ENCODE measurements at regions not wholly inside any gene's neighbourhood (a gene's known extent, or its start where the extent isn't known, plus 50 kb on each side); places are given as distances from the start of the nearest gene placed in this dataset.
"Not testable (repeated sequence)": the region's sequence is repeated elsewhere in the genome, so short reads cannot be mapped to it uniquely, and the experiment has no call there.

DNA sequence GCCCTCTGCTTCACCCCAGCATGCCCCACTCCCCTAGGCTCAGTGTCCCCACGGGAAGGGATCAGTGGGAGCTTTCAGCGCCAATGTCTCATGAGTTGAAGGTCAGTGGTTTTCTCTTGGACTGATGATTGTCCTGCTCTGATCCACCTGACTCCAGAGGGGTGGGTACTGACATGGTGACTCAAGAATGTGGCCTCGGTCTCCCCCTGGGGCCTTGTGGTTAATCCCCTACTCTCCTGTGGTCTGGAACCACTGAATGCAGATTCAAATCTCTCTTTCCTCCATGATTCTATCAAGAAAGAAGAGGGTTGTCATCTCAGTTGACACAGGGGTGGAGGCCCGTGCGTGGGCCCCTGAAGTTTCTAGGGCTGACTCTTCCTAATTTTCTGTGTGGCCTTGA, 176.9 kb downstream of the RPS24 start:
- DNase-seq (ENCODE audit: low read depth, low spot score), result no peak

DNA sequence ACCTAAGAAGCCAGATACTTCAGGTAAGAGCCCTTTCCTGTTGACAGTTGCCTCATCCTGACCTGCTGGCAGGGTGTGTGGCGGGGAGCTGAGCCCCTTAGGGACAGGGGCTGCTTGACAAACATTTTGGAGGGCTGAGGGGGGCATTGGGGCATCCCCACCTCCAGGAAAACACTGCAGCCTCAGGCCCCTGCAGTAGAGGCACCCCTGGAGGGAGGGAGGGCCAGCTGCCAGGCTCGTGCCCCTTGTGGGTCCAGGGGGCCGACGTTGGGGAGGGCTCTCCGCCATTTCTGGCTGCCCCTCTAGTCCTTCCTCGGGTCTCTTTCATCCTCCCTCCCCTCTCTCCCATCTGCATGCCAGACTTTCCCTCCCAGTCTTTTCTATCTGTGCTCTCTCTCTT, 177.3 kb downstream of the RPS24 start:
- DNase-seq (ENCODE audit: low read depth, low spot score), result no peak

DNA sequence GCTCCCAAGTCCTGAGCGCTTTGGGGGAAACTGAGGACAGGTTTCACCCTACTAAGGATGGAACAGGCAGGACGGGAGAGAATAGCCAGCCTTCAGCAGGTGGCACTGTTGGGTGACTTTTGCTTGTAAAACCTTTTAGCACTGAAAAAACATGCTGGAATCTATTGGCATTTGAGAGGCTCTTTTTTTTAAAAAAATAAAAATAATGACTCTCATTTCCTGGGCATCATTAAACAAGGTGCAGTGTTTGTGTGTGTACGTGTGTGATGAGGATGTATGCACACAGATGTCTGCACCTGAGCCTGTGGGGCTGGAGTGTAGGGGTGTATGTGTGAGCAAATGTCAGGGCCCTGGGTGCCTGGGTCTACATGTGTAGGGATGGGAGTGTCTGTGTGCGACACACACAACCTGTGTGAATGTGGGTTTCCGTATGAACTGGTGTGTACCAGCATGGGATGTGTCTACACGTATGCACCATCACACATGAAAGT, 177.9 kb downstream of the RPS24 start:
- DNase-seq (ENCODE audit: low read depth, low spot score), result no peak

DNA sequence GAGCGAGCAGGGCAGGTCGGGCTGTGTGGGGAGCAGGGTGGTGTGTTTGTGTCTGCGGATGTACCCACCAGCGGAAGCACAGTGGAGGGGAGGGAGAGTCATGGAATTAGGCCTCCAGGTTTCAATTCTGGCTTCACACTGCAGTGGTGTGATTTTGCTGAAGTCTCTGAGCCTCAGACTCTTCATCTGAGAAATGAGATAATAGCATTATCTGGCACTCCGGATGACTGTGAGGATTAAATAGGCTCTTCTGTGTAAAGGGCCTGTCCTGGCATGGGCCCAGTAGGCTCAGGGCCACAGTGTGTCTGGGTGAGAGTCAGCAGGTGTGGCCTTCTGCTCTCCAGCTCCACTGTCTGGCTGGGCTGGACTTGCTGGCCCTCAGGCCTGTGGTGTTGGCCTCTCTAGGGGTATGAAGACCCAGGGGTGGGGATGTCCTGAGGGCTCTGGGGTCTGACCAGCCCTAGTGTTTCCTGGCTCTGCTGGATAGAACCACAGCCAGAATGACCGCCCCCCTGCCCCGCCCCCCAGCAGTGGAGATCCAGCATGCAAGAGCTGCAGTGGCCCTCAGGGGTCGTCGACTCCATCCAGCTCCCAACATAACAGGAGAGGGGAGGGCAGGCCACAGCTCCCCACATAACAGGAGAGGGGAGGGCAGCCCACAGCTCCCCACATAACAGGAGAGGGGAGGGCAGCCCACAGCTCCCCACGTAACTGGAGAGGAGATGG, 178.6 kb downstream of the RPS24 start:
- DNase-seq (ENCODE audit: low read depth, low spot score), result no peak

DNA sequence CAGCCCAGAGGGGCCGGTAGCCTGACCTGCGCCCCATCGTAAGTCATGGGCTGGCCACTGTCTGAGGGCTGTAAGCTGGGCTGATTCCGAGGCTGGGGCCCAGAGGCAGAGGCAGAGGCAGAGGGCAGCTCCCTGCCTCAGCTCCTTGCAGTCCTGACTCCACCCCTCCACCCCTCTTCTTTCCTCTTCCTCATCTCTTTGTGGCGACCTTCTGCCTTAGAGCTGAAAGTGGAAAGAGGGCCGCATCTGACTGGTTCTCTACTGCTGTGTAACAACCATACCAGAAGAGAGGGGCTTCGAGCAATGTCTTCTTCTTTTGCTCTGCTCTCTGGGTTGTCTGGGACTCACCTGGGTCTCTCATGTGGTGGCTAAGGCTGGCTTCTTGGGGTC, 179.1 kb downstream of the RPS24 start:
- no peak for DNase-seq (ENCODE audit: low read depth, low spot score)

DNA sequence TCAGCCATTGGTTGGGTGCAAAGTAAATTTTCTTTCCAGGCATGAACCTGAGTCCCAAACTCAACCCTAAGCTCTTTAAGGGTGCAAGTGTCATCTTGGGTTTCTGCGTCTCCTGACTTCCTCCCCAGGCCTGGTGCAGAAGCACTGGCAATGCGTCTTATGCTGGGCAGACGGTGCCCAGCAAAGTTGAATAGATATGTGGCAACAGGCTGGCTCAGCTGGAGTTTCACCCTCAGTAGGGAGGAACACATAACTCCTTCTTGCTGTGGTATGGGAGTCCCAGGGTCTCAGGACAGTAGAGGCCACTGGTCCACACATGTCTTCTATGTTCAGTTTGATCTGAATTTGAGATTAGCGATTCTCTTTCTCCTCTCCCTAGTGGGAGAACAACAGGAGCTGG, 181.3 kb downstream of the RPS24 start:
- no peak for DNase-seq (ENCODE audit: low read depth, low spot score)

DNA sequence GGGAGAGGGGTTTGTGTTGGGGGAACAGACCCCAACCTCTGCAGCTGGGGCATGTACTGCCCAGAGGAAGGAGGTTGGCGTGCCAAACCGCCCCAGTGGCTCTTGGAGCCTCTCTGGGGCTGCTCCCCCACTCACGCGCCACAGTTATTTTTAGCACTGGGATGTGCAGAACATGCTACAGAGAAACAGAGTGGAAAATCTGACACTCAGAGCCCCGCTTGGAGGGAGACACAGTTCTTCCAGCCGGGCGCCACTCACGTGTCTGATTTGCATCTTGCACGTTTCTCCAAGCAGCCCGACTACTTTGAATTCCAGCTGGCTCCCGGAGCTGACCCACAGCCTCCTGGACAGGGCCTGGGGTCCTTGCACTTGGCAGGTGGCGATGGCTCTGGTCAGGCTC, 182.0 kb downstream of the RPS24 start:
- no peak for DNase-seq (ENCODE audit: low read depth, low spot score)

DNA sequence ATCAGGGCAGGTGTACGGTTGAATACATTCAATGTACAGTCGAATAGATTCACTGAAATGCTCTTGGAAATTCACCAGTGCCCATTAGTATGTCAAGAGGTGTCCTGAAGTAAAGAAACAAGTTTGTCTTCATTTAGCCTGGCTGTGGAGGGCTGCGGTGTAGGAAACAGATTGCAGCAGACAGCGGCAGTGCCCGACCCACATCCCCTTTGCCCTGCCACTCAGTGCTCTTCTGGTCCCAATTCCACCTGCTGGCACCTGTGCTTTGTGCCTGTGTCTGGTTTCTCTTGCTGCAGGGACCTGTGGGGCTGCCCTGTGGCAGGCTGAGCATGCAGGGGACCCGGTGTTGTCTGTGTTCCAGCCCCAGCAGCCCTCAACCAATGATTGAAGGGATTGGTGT, 183.7 kb downstream of the RPS24 start:
- no peak for DNase-seq (ENCODE audit: low read depth, low spot score)

DNA sequence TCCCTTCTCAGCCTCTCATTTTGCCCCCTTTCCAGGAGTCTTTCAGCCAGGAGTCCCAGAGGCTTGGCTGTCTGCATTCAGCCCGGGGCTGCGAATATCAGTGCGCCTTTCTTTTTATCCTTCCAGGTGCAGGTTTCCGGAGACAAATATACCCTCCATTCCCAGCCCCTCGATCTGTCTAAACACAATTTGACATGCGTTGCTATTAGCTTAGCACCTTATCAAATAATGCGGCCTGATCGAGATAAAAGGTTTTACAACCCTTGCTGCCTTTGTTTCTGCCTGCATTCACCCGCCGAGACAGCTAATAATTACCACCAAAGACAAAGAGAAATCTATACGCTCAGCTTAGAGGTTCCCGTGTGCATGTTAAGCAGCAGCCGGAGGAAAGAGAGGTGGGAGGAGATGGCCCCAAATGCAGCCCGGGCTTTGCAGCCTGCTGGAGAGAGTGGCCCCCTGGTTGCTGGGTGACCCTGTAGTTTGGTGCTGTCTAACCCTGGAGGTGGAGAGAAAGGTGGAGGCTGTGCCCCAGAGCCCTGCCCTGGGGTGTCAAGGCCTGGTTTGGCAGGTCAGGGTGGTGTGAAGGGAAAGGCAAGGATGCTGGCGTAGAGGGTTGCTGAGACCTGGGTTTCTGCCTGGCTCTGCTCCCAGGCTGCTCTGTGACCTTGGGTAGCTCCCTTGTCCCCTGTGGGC, 185.3 kb downstream of the RPS24 start:
- DNase-seq (ENCODE audit: low read depth, low spot score), result no peak

DNA sequence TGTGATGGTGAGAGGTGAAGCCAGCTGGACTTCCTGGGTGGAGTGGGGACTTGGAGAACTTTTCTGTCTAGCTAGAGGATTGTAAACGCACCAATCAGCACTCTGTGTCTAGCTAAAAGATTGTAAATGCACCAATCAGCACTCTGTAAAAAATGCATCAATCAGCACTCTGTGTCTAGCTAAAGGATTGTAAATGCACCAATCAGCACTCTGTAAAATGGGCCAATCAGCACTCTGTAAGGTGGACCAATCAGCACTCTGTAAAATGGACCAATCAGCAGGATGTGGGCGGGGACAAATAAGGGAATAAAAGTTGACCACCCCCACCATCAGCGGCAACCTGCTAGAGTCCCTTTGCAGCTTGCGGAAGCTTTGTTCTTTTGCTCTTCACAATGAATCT, 185.9 kb downstream of the RPS24 start:
- not testable (repeated sequence) for DNase-seq (ENCODE audit: low read depth, low spot score)

DNA sequence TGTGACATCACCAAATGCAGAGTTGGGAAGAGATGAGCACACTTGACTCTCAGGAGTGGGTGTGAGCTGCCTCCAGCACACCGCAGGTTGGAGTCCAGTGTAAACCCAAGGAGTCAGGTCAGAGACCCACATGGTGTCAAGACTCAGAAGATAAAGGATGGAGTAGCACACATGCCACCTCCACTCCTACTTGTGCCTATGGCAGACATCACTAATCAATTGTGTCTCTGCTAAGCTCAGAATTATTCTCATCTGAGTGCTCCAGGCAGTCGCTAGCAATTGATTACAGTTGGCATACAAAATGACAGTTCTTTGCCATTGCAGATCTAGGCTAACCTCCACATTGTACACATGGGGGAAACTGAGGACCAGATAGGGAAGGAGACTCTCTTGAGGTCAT, 187.1 kb downstream of the RPS24 start:
- no peak for DNase-seq (ENCODE audit: low read depth, low spot score)

DNA sequence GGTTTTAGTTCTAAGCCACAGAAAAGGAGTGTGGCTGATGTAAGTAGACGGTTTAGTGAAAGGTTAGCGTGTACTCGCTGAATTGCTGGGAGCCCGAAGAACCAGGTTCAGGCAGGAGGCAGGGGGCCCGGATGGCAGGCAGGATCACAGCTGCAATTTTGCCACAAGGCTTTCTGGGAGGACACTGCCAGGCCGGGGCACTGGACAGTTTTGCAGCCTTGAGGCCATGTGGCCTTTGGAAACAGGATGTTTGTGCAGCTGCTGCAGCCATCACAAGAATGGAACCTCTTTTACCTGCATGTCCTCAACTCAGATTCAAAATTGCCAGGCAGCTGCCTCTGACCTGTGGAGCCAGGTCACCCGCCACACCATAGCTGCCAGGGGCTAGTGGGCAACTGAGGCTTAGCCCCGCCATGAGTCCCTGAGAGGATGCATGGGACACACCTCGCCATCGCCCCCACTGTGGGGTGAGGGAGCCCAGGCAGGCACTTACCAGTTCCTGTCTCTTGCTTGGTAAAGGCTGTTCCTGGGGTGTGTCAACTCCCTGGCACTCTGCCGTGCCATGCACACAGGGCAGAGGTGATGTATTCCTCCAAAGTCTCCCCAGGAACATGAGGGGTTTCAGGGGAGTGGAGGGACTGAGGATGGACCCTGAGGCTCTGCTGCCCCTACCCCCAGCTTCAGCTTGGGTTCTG, 188.6 kb downstream of the RPS24 start:
- no peak for DNase-seq (ENCODE audit: low read depth, low spot score)

DNA sequence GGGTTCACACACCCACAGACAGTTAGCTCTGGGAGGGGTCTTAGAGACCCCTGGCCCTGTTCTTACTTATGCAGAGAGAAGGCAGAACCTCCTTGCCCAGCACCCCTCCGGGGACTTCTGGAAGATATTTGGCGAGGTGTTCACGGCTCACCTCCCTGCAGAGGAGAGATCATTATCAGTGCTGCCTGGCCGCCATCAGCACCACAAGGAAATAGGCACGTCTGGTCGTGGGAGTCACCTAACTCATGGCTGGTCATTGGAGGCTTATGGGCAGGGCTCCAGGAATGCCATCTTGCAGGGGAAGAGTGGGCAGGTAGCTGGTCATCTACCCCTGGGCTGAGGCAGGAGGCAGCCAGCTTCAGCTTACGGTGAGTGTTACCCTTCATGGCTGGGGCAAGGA, 189.4 kb downstream of the RPS24 start:
- no peak for DNase-seq (ENCODE audit: low read depth, low spot score)

DNA sequence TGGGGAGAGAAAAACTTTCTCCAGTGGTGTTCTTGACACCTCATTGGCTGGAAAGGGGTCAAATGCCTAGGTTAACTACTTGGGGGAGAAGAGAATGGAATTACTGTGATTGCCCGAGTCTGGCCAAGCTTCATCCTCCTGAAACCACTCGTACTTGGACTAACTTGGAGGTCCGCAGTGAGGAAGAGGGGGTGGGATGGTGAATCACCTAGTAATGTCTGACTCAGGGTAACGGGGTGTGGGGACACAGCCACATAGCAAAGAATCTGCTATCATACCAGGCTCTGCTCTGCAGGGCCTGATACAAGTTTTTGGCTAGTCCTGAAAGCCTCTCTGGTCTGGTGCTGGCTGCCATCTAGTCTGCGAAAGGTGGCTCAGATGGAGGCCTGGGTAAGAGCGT, 190.9 kb downstream of the RPS24 start:
- DNase-seq (ENCODE audit: low read depth, low spot score), result no peak

DNA sequence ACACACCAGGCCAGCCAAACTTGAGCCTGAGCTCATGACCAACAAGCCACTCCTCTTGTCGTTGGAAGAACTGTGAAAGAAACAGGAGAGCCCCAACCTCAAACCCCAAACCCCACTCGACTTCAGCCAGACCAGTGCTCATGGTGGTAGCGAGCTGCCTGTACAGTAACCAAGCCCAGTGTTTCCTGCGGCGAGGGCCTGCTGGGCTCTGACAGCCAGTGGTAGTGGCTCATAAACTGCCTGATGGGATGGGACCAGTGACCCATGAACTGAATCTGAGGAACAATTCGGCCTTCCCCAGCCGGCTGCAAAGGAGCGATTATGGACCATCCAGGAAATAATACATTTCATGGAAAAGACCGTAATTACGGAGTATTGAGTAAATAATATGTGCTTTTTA, 191.9 kb downstream of the RPS24 start:
- DNase-seq (ENCODE audit: low read depth, low spot score), result no peak

DNA sequence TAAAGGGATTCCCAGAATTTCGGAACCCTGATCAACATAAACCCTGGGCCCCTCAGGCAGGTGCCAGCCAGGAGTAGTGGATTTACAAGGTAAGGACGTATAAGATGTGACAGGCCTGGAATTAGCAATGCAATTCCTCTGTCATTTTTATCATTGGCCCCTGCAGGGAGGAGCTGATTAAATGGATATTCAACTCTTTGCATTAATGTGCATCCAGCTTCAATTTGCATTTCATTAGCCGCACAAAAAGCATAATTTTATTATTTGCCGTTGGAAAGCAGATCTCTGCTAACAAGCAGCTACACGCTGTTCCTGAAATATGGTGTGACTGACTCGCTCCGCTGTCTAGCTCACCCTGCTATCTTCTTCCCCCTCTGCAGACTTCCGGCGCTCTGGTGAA, 195.8 kb downstream of the RPS24 start:
- no peak for DNase-seq (ENCODE audit: low read depth, low spot score)

DNA sequence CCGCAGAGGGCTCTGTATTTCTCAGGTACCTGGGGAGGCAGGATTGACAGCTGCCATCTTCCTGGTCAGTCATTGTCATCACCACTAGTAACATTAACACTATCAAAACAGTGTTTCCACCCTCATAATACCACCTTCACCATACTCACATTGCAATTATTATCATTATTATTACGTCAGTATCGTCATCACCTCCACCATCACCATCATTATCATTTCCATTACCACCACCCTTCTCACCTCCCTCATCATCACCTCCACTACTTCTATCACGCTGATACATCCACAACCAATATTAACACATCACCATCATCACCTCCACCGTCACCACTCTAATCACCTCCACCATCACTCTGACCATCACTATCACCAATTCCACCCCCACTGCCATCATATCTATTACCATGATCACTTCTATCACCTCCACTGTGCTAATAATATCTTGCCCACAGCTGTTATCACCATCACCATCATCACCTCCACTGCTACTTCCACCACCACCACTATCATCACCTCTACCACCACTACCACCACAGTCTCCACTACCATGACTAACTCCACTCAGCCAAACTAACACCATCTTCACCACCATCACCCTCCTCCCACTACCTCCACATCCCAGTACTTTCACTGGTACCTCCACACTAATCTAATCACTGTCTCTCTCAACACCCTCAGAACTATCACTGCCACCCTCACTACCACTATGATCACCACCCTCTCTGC, 196.4 kb downstream of the RPS24 start:
- DNase-seq (ENCODE audit: low read depth, low spot score), result no peak

DNA sequence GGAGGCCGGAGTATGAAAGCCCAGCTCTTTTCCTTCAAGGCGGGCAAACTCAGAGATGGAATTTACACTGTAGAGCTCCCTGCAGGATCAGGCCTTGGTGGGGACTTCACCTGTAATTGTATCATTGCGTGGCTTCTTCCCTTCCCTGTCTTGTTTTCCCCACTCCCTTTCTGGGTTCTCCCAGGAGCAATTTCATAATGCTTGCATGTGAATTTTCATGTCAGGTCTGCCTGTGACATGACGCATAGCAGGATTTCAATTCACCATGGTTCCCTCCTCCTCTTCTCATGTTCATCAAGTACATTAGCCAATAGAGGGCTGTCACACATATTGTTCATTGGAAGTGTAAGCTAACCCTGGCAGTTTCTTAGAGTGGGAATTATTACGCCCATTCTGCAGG, 197.7 kb downstream of the RPS24 start:
- no peak for DNase-seq (ENCODE audit: low read depth, low spot score)

DNA sequence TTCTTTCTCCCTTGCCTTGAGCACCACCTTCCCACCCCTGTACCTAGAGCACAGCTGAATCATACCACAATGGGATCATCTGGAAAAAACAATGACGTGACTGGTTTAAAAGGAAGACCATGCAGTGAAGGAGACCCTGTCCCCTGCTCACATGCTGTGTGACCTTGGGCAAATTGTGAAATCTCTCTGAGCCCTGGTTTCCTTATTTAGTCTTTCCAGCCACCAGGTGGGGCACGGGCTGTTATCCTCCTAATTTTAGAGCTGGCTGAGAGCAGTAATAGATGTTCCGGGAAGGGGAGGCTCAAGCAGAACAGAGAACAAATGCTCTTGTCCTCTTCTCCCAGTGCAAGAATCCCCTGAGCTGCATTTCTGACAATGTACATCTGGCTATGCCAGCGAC, 198.3 kb downstream of the RPS24 start:
- no peak for DNase-seq (ENCODE audit: low read depth, low spot score)

DNA sequence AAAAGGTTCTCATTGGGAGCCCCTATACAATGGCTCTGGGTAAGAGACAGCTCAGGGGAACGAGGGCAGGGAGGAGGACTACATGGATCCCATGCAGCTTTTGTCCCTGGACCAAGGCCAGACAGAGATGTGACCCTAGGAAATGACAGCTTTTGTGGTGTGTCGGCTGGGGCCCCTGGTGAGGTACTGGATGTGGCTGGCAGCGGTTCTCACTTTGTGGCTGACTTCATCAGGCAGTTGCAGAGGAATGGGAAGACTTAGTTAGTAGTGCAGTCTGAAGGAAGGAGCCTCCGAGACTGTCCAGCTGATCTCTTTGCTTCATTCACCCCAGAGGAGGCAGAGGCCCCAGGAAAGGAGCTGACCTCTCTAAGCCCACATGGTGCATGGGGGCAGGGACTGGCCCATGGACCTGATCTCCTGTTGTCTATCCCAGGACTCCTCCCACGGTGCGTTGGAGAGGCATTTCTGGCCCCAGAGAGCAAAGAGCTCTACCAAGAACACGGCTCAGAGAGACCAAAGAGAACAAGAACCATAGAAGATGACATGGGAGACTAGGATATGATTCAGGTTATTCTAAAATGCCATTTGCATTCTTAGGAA, 202.9 kb downstream of the RPS24 start:
- DNase-seq (ENCODE audit: low read depth, low spot score), result no peak

DNA sequence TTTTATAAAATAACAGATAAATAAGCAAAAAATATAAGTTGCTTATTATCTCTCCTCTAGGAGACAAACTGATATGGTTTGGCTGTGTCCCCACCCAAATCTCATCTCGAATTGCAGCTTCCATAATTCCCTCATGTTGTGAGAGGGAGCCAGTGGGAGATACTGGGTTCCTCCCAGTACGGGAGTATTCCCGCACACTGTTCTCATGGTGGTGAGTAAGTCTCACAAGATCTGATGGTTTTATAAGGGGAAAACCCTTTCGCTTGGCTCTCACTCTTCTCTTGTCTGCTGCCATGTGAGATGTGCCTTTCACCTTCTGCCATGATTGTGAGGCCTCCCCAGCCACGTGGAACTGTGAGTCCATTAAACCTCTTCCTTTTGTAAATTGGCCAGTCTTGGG, 204.3 kb downstream of the RPS24 start:
- DNase-seq (ENCODE audit: low read depth, low spot score), result not testable (repeated sequence)

DNA sequence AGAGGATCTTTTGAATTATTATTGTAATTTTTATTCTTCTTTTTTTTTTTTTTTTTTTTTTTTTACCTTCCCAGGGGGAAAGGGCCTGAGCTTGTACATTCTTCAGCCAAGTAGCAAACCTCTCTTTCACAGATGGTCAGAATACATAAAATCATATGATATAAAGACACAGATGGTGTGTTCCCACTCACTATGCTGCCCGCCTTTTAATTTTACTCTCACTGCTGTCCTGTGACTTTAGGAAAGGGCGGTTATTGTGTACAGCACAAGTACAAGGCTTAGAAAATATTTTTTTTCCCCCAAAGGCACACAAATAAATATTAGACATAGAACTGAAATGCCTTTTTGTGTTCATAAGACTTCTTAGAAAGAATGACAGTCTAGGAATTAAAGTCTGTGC, 213.6 kb downstream of the RPS24 start:
- no peak for DNase-seq (ENCODE audit: low read depth, low spot score)
